HG03460 (cell line): ENCODE measurements at regions not wholly inside any gene's neighbourhood (a gene's known extent, or its start where the extent isn't known, plus 50 kb on each side); places are given as distances from the start of the nearest gene placed in this dataset.

Experiments used
- ATAC-seq: cut with Tn5 transposase; IDR thresholded peaks from one replicate; pipeline ENCODE4 v1.9.1; 2021; ENCODE audit not compliant: unreplicated experiment

GRCh38 chr10:52644373-52645186 lies 128.0 kb downstream of the MBL2 start:
- peak; percentile 57 for ATAC-seq

- no peak for ATAC-seq
Measured at GRCh38 chr10:52645187-52645758, 127.3 kb downstream of the MBL2 start.

- no peak for ATAC-seq
Measured at GRCh38 chr10:52649511-52649910, 123.1 kb downstream of the MBL2 start.

GRCh38 chr10:52650873-52651272 lies 121.7 kb downstream of the MBL2 start:
- no peak for ATAC-seq

- no peak for ATAC-seq
Measured at GRCh38 chr10:52651293-52651692, 121.3 kb downstream of the MBL2 start.

- ATAC-seq = no peak
Measured at GRCh38 chr10:52652431-52653262, 119.9 kb downstream of the MBL2 start.

- no peak for ATAC-seq
Measured at GRCh38 chr10:52653263-52653909, 119.2 kb downstream of the MBL2 start.

- no peak for ATAC-seq
Measured at GRCh38 chr10:52654201-52654600, 118.4 kb downstream of the MBL2 start.

GRCh38 chr10:52658112-52658511 lies 114.5 kb downstream of the MBL2 start:
- no peak for ATAC-seq

GRCh38 chr10:52659085-52659484 lies 113.5 kb downstream of the MBL2 start:
- no peak for ATAC-seq

- no peak for ATAC-seq
Measured at GRCh38 chr10:52662256-52662655, 110.3 kb downstream of the MBL2 start.

GRCh38 chr10:52663161-52663560 lies 109.4 kb downstream of the MBL2 start:
- no peak for ATAC-seq

GRCh38 chr10:52664629-52665028 lies 108.0 kb downstream of the MBL2 start:
- no peak for ATAC-seq

GRCh38 chr10:52665821-52666220 lies 106.8 kb downstream of the MBL2 start:
- no peak for ATAC-seq

GRCh38 chr10:52666931-52667330 lies 105.7 kb downstream of the MBL2 start:
- ATAC-seq = no peak

- ATAC-seq = no peak
Measured at GRCh38 chr10:52668024-52668423, 104.6 kb downstream of the MBL2 start.

- ATAC-seq = no peak
Measured at GRCh38 chr10:52672880-52673279, 99.7 kb downstream of the MBL2 start.

GRCh38 chr10:52673468-52673867 lies 99.1 kb downstream of the MBL2 start:
- ATAC-seq = no peak

GRCh38 chr10:52674474-52674873 lies 98.1 kb downstream of the MBL2 start:
- no peak for ATAC-seq

- ATAC-seq = no peak
Measured at GRCh38 chr10:52677086-52677485, 95.5 kb downstream of the MBL2 start.

GRCh38 chr10:52678611-52679010 lies 94.0 kb downstream of the MBL2 start:
- ATAC-seq = no peak
